D721Med (cell line): ENCODE measurements at regions not wholly inside any gene's neighbourhood (a gene's known extent, or its start where the extent isn't known, plus 50 kb on each side); places are given as distances from the start of the nearest gene placed in this dataset.

Experiments used
- DNase-seq: peaks from one replicate; pipeline ENCODE4 v3.0.0; 2011; ENCODE audit warnings: low spot score; ENCODE audit not compliant: insufficient read length
- FAIRE-seq: peaks from 2 replicates; lab custom pipeline; 2011; peaks lifted over from hg19 to GRCh38; lab: Jason Lieb, UNC
- TF ChIP-seq, protein P1 (sequence below): IDR thresholded peaks from 2 replicates; pipeline ENCODE4 v1.5.1; 2012; ENCODE audit warnings: mild to moderate bottlenecking, control low read depth; ENCODE audit not compliant: insufficient read depth; ENCODE audit errors: missing control alignments

DNA sequence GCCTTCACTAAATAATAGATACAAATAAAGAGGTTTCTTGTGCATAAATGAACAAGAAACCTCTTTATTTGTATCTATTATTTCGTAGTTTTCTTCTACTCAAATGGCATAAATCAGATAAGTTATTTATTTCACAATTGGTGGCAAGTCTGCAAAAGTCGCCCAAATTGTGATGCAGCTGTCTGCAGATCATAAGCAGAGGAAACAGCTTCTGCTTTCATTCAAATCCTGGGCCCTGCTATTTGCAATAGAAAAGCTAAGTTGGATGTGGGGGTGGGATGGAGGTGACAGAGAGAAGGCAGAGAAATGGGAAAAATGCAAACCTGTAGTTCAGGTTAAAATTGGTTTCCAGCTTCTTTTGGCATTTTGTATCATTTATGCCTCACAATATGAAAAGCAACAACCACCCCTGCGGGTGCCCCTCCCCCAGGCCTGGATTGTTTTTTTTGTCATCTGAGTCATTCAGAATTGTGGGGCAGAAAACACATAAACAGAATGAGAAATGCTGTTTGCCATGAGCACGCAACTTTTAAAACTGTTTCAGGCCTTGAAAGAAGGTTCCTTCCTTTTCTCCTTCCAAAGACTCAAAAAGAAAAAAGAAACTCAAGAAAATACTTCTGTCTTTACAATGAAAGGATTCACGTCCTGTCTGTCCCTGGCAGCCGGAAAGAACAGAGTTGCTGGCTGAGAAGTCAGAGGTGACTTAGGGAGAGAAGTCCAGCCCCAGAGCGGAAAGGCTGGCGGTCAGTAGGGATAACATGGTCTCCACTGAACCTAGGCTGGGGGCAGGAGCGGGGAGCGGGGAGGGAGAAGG, 132.9 kb downstream of the BAMBI start:
- DNase-seq (no peak), FAIRE-seq (no peak)
- TF ChIP-seq, protein P1, sequence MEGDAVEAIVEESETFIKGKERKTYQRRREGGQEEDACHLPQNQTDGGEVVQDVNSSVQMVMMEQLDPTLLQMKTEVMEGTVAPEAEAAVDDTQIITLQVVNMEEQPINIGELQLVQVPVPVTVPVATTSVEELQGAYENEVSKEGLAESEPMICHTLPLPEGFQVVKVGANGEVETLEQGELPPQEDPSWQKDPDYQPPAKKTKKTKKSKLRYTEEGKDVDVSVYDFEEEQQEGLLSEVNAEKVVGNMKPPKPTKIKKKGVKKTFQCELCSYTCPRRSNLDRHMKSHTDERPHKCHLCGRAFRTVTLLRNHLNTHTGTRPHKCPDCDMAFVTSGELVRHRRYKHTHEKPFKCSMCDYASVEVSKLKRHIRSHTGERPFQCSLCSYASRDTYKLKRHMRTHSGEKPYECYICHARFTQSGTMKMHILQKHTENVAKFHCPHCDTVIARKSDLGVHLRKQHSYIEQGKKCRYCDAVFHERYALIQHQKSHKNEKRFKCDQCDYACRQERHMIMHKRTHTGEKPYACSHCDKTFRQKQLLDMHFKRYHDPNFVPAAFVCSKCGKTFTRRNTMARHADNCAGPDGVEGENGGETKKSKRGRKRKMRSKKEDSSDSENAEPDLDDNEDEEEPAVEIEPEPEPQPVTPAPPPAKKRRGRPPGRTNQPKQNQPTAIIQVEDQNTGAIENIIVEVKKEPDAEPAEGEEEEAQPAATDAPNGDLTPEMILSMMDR = no peak

DNA sequence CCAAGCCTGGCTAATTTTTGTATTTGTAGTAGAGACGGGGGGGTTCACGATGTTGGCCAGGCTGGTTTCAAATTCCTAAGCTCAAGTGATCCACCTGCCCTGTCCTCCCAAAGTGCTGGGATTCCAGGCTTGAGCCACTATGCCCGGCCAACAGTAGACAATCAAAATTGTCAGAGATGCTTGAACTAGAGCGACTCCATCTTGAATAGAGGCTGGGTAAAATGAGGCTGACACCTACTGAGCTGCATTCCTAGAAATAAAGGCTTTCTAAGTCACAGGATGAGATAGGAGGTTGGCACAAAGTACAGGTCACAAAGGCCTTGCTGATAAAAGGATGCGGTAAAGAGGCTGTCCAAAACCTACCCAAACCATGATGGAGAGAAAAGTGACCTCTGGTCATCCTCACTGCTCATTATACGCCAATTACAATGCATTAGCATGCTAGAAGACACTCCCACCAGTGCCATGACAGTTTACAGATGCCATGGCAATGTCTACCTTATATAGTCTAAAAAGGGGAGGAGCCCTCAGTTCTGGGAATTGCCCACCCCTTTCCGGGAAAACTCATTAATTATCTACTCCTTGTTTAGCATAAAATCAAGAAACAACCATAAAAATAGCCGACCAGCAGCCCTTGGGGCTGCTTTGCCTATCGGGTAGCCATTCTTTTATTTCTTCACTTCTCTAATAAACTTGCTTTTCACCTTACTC, 134.5 kb downstream of the BAMBI start:
- no peak for DNase-seq
- TF ChIP-seq, protein P1 = no peak
- FAIRE-seq = no peak

DNA sequence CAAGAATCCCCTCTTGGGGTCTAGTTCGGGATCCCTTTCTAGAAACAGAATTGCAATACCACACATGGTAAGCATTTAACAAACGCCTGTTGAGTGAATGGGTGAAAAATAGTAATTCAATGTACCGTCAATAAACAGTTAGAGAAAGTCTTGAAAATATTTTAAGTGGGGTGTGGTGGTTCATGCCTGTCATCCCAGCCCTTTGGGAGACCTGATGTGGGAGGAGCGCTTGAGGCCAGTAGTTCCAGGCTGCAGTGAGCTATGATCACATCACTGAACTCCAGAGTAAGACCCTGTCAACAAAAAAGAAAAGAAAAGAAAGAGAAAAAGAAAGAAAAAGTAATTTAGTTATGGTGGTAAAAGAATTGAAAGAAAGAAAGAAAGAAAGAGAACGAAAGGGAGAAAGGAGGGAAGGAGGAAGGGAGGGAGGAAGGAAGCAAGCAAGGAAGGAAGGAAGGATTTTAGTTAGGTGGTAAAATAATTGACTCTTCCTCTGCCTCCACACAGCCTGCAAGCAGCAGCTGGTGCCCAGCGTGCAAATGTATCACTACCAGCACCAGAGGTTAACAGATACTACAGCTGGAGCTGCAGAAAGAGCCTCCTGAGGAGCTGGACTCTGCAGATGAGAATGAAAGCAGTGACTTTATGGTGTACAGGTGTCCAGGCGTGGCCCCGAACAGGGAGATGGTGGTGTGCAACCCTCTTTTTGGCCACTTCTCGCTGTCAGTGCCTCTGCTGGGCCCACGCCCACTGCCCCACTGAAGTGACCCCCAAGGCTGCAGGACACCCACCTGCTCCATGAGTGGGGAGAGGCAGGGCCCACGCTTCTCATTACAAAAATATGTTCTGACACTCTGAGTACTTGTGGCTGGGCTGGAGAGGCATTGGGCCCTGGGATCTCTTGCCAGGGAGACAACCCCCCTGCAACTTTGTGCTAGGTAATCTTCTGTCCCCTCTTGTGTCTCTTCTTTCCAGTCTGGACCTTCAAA, 135.4 kb downstream of the BAMBI start:
- TF ChIP-seq, protein P1 = no peak
- DNase-seq (no peak), FAIRE-seq (no peak)

DNA sequence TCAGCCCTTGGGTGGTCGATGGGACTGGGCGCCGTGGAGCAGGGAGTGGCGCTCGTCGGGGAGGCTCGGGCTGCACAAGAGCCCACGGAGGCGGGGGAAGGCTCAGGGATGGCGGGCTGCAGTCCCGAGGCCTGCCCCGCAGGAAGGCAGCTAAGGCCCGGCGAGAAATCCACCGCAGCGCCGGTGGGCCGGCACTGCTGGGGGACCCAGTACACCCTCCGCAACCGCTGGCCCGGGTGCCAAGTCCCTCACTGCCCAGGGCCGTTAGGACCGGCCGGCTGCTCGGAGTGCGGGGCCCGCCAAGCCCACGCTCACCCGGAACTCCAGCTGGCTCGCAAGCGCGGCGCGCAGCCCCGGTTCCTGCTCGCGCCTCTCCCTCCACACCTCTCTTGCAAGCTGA, 138.4 kb downstream of the BAMBI start:
- DNase-seq (no peak), FAIRE-seq (no peak)
- TF ChIP-seq, protein P1 = no peak

DNA sequence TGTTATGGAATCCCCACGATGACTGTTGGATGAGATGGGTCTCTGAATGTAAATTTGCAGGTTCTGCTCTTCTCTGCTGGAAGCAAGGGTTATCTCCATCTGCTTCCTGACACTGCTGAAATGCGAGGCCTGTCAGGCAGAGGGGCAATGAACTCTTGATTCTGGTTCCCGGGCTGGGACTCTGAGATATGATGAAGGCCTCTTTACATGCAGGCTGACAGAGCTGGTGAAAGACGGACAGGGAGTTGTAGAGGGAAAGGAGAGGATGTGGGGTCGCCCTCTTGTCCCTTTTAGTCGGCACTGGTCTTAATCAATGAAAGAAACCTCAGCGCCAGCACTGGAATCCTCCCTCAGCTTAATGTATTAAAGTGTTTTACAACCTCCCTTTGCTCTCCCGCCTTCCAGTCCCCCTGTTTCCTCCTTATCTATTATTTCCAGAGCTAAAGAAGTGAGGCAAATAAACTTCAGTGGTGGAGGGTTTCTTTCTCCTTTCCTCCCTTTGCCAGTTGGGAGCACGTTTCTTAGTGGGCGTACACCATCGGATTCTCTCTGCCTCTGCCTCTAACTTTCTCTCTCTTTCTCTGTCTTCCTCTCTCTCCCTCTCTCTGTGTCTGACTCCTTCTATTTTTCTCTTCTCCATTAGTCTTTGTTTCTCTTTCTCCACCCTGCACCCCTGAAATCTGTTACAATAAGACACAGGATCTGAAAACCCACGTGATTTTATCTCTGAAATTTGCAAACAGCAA, 145.6 kb downstream of the BAMBI start:
- DNase-seq = no peak
- FAIRE-seq = no peak
- TF ChIP-seq, protein P1 = no peak

DNA sequence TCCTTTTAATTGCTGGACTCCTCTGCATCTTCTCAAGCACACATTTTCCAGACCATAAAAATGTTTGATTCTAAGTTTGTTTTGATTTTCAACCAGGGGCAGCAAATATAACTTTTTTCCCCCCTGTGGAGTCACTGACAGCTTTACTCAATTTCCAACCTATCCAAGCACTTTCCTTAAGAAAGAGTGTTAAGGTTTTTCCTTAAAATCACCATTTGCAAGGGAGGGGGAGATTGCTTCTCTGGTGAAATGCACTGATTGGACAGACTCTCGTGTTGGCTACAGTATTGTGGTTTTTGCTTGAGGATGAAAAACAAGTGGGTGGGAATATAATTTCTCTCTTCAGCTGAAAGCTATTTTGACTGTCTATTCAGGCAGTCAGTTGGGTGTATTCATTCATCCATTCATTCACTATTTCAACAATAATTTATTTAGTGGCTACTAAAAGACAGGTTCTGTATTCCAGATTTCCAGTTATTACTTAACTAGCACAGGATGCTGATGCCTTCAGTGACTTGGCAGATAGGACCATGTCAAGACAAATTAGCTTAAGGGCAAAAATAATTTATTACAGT, 146.3 kb downstream of the BAMBI start:
- TF ChIP-seq, protein P1 = no peak
- DNase-seq = no peak
- no peak for FAIRE-seq
